HG02610 (cell line): ENCODE measurements at regions not wholly inside any gene's neighbourhood (a gene's known extent, or its start where the extent isn't known, plus 50 kb on each side); places are given as distances from the start of the nearest gene placed in this dataset.

Source experiments
- ATAC-seq: cut with Tn5 transposase; IDR thresholded peaks from one replicate; pipeline ENCODE4 v1.9.1; 2021; ENCODE audit warnings: mild to moderate bottlenecking, moderate library complexity; ENCODE audit not compliant: unreplicated experiment

DNA sequence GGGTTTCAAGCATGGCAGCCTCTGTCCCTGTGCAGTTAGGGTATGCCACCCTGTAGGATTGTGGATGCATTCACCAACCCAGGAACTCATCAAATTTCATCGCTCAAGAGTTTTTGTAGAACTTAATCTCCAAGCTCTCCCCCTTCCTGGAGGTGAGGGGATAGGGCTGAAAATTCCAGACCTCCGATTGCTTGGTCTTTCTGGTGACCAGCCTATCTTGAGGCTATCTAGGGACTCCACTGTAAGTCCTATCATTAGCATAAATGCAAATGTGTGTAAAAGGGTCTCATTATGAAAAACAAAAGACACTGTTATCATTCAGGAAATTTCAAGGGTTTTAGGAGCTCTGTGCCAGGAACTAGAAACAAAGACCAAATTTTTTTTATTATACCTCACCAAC, 244.0 kb downstream of the DUSP6 start:
- ATAC-seq, result no peak

DNA sequence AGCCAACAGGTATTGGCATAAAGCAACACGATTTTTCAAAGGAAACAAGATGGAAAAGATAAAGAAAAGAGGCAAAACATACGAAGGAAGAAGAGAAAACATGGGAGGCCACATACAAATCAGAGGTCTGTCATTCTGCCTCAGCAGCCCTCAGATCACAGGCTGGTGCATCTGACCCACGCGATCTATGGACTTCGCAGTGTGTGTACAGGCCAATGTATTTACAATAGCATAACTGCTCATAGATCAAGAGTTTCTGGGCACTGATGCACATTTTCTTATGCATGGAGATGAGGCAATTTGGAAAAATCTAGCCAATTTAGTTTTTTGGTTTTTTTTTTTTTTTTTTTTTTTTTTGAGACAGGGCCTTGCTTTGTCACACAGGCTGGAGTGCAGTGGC, 245.4 kb downstream of the DUSP6 start:
- no peak for ATAC-seq

DNA sequence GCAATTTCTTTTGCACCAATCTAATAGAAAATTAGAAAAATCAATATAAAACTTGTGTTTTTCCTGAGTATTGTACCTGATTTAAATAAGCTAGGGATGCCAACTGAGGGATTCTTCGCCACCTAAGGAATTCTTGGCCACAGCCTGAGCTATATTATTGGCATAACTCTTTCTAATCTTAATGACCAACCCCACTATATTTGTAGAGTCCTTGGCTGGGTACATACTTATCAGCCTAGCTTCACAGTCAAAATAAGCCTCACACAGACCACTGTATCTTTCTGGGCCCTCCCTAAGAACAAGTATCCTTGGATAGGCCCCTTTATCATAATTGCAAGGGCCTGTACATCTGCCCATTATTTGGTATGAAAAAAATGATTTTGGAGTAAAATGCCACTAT, 247.1 kb downstream of the DUSP6 start:
- ATAC-seq, result no peak

DNA sequence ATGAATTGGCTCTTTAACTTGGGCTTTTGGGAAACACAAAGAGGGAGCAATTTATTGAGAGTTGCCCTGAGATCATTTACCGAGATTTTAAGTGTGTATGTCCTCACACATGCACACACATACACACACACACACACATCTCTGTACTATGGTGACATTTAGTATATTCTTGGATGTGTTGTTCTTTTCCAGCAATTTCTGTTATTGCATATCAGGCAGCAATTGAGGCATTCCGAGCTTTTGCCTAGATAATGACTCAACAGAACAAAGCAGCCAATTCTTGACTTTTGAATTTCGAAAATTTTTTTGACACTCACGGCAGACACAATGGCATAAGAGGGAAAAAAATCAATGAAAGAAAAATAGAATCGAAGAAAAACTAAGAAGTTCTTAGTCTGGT, 248.5 kb downstream of the DUSP6 start:
- no peak for ATAC-seq

DNA sequence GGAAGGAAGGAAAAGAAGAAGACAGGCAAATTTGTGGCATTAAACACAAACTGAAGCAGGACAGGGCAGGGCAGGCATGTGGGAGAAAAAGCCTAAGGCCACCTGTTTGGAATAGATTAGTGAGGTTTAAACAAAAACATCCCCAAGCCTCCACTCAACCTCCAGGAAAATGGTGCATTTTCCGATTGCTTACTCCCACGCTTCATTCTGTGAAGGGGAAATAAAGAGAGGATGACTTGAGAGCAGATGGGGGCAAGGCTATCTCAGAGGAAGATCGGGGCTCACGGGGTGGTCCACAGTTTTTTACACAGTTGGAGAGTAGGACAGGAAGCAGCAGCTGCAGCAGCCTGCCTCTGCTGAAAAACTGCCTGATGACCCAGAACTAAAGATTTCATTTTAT, 250.9 kb downstream of the DUSP6 start:
- ATAC-seq, result no peak

GRCh38 chr12:89098441-89099112, 253.7 kb downstream of the DUSP6 start:
- ATAC-seq, result no peak

- no peak for ATAC-seq
Measured at GRCh38 chr12:89092297-89092696, 260.0 kb downstream of the DUSP6 start.

DNA sequence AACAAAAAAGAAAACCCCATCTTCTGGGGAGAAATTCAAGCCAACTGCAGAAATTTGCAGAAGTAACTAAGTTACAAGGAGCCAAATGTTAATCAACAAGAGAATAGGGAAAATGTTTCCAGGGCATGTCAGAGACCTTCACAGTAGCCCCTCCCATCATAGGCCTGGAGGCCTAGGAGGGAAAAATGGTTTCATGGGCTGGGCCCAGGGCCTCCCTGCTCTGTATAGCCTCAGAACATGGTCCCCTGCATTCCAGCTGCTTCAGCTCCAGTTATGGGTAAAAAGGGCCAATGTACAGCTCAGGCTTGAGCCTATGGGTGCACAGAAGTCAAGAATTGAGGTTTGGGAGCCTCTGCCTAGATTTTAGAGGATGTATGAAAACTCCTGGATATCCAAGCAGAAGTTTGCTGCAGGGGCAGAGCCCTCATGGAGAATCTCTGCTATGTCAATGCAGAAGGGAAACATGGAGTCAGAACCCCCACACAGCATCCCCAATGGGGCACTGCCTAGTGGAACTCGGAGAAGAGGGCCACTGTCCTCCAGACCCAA, 260.9 kb downstream of the DUSP6 start:
- ATAC-seq, result no peak

GRCh38 chr12:89089264-89089663, 263.0 kb downstream of the DUSP6 start:
- ATAC-seq, result no peak

DNA sequence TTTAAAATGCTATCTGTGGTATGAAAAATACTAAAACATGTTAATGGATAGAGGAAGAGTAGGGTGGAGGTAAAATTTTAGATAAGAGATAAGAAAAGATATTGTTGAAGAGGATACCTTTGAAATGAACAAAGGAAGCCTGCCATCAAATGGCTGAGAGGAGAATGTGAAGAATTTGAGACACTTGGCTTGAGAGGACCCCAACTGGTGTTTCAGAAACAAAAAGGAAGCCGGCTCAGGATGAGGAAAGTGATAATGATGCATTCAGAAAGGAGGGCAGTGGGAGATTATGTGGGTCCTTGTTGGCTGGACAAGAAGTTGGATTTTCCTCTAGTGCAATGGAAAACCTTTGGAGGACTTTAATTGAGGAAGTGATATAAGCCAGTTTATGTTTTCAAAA, 264.4 kb downstream of the DUSP6 start:
- ATAC-seq, result no peak

- ATAC-seq, result no peak
Measured at GRCh38 chr12:89087149-89087825, 265.0 kb downstream of the DUSP6 start.

GRCh38 chr12:89085421-89085820, 266.9 kb downstream of the DUSP6 start:
- no peak for ATAC-seq

DNA sequence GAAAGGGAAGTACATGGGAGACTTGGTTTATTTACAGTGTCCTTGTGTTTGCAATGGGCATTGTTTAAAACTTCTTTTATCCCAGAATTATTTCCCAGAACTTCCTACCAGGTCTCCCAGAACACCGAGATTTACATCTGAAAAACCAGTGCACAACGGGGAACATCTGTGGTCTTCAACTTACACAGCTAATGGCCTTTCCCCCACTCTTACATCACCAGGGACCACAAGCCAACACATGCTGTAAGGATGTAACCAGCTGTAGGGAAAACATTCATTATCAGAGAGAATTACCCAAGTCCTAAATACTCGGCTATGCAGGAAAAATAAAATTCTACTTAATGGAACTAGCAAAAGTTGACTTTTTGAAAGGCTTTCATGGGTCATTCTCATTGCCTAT, 267.6 kb downstream of the DUSP6 start:
- ATAC-seq, result no peak

DNA sequence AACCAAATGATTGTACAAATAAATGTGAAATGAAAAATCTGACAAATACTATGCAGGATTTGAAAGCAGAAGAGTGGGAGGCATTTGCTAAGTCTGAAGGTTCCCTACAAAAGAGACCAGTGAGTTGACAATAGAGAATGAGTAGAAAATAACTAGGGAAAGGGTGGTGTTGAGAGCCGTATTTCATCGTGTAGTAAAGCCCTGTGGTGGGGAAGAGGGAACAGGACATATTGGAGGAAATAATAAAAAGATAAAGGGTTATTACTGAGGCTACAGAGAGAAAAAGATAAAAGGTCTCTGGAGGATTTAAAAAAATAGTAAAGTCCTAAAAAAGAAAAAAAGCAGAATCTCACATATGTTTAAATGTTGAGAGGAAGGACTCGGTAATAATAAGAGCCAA, 268.8 kb downstream of the DUSP6 start:
- no peak for ATAC-seq

DNA sequence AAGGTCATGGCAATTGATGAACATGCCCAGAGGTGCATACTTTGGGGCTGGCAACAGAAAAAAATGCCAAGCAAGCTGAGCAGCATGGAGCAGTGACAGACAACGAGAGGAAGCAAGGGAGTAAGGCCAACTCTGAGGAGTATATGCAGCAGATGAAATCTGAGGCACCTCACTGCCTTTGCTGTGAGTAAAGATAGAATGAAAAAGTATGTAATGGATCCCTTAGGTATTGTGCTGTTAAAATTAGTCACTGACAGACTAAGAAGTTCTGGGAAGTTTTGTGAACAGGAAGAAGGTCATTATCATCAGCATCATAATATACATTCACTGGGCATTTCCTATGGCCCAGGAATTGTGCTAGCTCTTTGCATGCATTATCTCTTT, 269.9 kb downstream of the DUSP6 start:
- ATAC-seq, result no peak

DNA sequence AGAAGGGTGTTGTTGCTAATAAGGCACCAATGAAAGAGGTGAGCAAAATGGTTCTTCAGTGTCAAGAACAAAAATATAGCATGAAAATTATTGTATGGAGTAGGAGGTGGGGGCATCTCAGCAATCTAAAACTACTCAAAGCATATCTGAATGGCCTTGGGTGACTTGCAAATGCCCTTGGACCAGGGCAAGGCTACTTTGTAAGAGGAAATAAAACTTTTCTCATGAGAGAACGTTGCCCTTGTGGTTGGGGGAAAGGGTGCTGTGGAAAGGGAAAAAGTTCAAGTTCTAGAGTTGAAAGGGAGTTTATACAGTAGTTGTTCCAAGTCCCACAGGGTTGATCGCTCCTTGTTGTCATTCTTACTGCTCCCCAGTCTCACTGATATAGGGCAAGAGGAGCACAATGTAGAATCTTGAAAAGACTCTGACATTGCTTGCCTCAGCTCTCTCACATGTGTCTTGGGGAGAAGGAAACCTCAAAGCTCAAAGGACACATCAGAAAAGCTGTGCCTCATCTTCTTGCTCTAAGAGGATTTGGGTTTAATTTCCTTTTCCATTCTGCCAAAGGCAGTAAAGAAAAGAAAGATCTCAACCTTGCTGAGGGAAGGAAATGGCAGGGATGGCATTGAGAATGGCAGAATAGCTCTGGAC, 270.5 kb downstream of the DUSP6 start:
- no peak for ATAC-seq

DNA sequence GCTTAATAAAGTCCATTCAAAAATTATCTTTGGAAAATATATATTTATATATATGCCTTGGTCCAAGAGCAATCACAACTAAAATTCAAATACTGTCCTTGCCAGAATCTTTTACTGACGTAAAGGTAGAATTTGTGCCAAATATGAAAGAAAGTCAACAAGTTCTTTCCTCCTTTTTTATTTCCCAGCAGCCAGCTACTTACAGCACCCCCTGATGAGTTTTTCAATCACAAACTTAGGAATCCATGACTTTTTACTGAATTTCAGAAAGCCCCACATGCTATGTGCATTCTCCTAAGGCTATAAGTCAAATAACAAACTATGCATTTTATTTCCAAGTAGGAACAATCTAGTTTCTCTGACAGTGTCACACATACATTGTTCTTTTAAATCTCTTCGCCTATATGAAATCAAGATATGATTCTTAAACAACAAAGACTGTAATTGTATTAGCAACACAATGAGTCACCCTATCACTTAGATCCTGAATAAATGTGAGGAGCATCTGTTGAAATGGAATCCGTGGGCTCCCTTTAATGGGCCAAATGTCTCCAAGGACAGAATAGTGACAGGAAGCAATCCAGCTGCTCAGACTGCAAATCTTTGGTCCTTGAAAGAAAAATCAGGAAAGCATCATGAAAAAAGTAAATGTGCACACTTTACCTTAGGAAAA, 271.4 kb downstream of the DUSP6 start:
- no peak for ATAC-seq

- no peak for ATAC-seq
Measured at GRCh38 chr12:89075880-89076540, 276.3 kb downstream of the DUSP6 start.

DNA sequence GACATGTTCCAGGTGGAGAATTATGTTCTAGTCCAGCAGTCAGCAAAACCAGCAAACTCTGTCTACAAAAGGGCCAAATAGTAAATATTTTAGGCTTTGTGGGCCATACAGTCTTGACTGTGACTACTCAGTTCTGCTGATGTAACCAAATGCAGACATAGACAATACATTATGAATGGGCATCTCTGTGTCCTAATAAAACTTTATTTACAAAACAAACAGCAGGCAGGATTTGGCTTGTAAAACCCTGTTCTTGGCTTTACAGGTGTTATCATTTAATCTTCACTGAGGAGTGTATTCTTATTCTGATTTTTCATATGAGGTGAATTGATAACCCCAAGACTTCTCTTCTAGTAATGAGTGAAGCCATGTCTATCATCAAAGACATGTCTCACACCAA, 278.6 kb downstream of the DUSP6 start:
- no peak for ATAC-seq

- no peak for ATAC-seq
Measured at GRCh38 chr12:89073027-89073398, 279.3 kb downstream of the DUSP6 start.
